WTC11 (cell line): ENCODE measurements at regions not wholly inside any gene's neighbourhood (a gene's known extent, or its start where the extent isn't known, plus 50 kb on each side); places are given as distances from the start of the nearest gene placed in this dataset.

Experiments
- ATAC-seq: fragments of 200-7000 bp; cut with Tn5 transposase; 2 replicates; pipeline ENCODE4 v1.10.0; 2021; ENCODE audit warnings: mild to moderate bottlenecking, moderate library complexity
- CTCF ChIA-PET: fragments of 300-600 bp; sonication (Branson Sonifier 250); formaldehyde crosslinking; loops from one replicate; lab custom pipeline; 2021; ENCODE audit warnings: antibody characterized with exemption; lab: Charles Lee
- POLR2A ChIA-PET: fragments of 350-600 bp; sonication (Branson Sonifier 250); formaldehyde crosslinking; loops from one replicate; lab custom pipeline; 2021; ENCODE audit warnings: antibody characterized with exemption; lab: Charles Lee
- DNase-seq: peaks from one replicate; pipeline ENCODE4 v3.0.0; 2021; ENCODE audit warnings: low spot score
- H3K27ac Mint-ChIP-seq: 2 replicates; pipeline ENCODE4 v1.8.0; 2021; ENCODE audit warnings: mixed read lengths
- H3K27me3 Mint-ChIP-seq: 2 replicates; pipeline ENCODE4 v1.8.0; 2021; ENCODE audit warnings: low read depth, mild to moderate bottlenecking, moderate library complexity, mixed read lengths
- H3K36me3 Mint-ChIP-seq: 2 replicates; pipeline ENCODE4 v1.8.0; 2021; ENCODE audit warnings: mixed read lengths
- H3K4me1 Mint-ChIP-seq: 2 replicates; pipeline ENCODE4 v1.8.0; 2022; ENCODE audit warnings: mixed read lengths
- H3K4me3 Mint-ChIP-seq: 2 replicates; pipeline ENCODE4 v1.8.0; 2021; ENCODE audit warnings: mild to moderate bottlenecking, moderate library complexity, mixed read lengths
- H3K9me3 Mint-ChIP-seq: 2 replicates; pipeline ENCODE4 v1.8.0; 2021; ENCODE audit warnings: mixed read lengths
- E2F4 ChIP-seq: sonication (generic); formaldehyde crosslinking; IDR thresholded peaks from 2 replicates; pipeline ENCODE4 v1.8.1; 2022; ENCODE audit warnings: low read depth, mild to moderate bottlenecking, moderate library complexity, missing genetic modification reagents, borderline replicate concordance
- ESRRA ChIP-seq: sonication (generic); formaldehyde crosslinking; IDR thresholded peaks from 2 replicates; pipeline ENCODE4 v1.8.1; 2022; ENCODE audit warnings: mild to moderate bottlenecking, missing genetic modification reagents, borderline replicate concordance
- FOXJ3 ChIP-seq: sonication (generic); formaldehyde crosslinking; IDR thresholded peaks from 2 replicates; pipeline ENCODE4 v1.9.0; 2021; ENCODE audit warnings: missing genetic modification reagents, mild to moderate bottlenecking, borderline replicate concordance
- FOXK1 ChIP-seq: sonication (generic); formaldehyde crosslinking; IDR thresholded peaks from 2 replicates; pipeline ENCODE4 v1.8.0; 2022; ENCODE audit warnings: mild to moderate bottlenecking, moderate library complexity, missing genetic modification reagents
- GRHL2 ChIP-seq: fragments of 250-450 bp; sonication (Bioruptor Pico); IDR thresholded peaks from 2 replicates; pipeline ENCODE4 v1.8.0; 2022; ENCODE audit warnings: mild to moderate bottlenecking, moderate library complexity; ENCODE audit not compliant: insufficient replicate concordance, severe bottlenecking
- JUN ChIP-seq: sonication (generic); formaldehyde crosslinking; IDR thresholded peaks from 2 replicates; pipeline ENCODE4 v1.8.0; 2023; ENCODE audit warnings: mild to moderate bottlenecking, missing genetic modification reagents
- KAT7 ChIP-seq: sonication (generic); formaldehyde crosslinking; IDR thresholded peaks from 2 replicates; pipeline ENCODE4 v1.8.1; 2023; ENCODE audit warnings: missing genetic modification reagents, mild to moderate bottlenecking, borderline replicate concordance
- NFE2L1 ChIP-seq: sonication (generic); formaldehyde crosslinking; IDR thresholded peaks from 2 replicates; pipeline ENCODE4 v1.8.1; 2023; ENCODE audit warnings: missing genetic modification reagents
- NFYB ChIP-seq: sonication (generic); formaldehyde crosslinking; conservative IDR thresholded peaks from 2 replicates; pipeline ENCODE4 v1.8.0; 2022; ENCODE audit warnings: low read depth, missing genetic modification reagents
- PRDM15 ChIP-seq: sonication (generic); formaldehyde crosslinking; IDR thresholded peaks from 2 replicates; pipeline ENCODE4 v1.8.0; 2022; ENCODE audit warnings: missing genetic modification reagents
- SMAD3 ChIP-seq: sonication (generic); formaldehyde crosslinking; IDR thresholded peaks from 2 replicates; pipeline ENCODE4 v1.8.0; 2022; ENCODE audit warnings: missing genetic modification reagents, mild to moderate bottlenecking, borderline replicate concordance
- SMAD4 ChIP-seq: sonication (generic); formaldehyde crosslinking; IDR thresholded peaks from 2 replicates; pipeline ENCODE4 v1.8.0; 2022; ENCODE audit warnings: mild to moderate bottlenecking, missing genetic modification reagents
- TEAD1 ChIP-seq: sonication (generic); formaldehyde crosslinking; IDR thresholded peaks from 2 replicates; pipeline ENCODE4 v1.8.0; 2022; ENCODE audit warnings: mild to moderate bottlenecking, missing genetic modification reagents
- ZNF138 ChIP-seq: sonication (generic); formaldehyde crosslinking; conservative IDR thresholded peaks from 2 replicates; pipeline ENCODE4 v1.8.1; 2022; ENCODE audit warnings: mild to moderate bottlenecking, moderate library complexity, missing genetic modification reagents
- ZNF317 ChIP-seq: sonication (generic); formaldehyde crosslinking; IDR thresholded peaks from 2 replicates; pipeline ENCODE4 v1.8.1; 2023; ENCODE audit warnings: low read depth, mild to moderate bottlenecking, moderate library complexity, missing genetic modification reagents, borderline replicate concordance
- ZNF423 ChIP-seq: fragments of 250-450 bp; sonication (Bioruptor Pico); IDR thresholded peaks from 2 replicates; pipeline ENCODE4 v2.1.2; 2022; ENCODE audit warnings: mild to moderate bottlenecking, moderate library complexity
- ZNF512 ChIP-seq: sonication (generic); formaldehyde crosslinking; IDR thresholded peaks from 2 replicates; pipeline ENCODE4 v1.8.1; 2022; ENCODE audit warnings: missing genetic modification reagents, borderline replicate concordance
- ZSCAN18 ChIP-seq: fragments of 250-450 bp; sonication (Bioruptor Pico); IDR thresholded peaks from 2 replicates; pipeline ENCODE4 v2.1.2; 2022; ENCODE audit warnings: mild to moderate bottlenecking, moderate library complexity

GRCh38 chr18:39057423-39058064 lies 1491.9 kb upstream of the CELF4 start (continued):
- no peak for TF ChIP-seq ZNF512 (CRISPR knock-in tag)

- ATAC-seq, result no peak
- no peaks in the 10 kb centered on the region for H3K9me3 Mint-ChIP-seq
- ChIA-PET CTCF (no interaction called here), POLR2A (no interaction called here)
- H3K27me3 Mint-ChIP-seq, result no peaks in the 10 kb centered on the region
- no peak overlapping the region for H3K4me3 Mint-ChIP-seq
- H3K36me3 Mint-ChIP-seq, result no peaks in the 10 kb centered on the region
- TF ChIP-seq NFYB (CRISPR knock-in tag) (no peak), KAT7 (no peak), ZNF423 (no peak), FOXJ3 (CRISPR knock-in tag) (no peak), ZNF138 (CRISPR knock-in tag) (no peak), JUN (CRISPR knock-in tag) (no peak), ESRRA (CRISPR knock-in tag) (no peak), SMAD4 (no peak), FOXK1 (CRISPR knock-in tag) (no peak), ZNF317 (CRISPR knock-in tag) (no peak), ZSCAN18 (no peak), GRHL2 (CRISPR knock-in tag) (no peak), NFE2L1 (no peak), E2F4 (CRISPR knock-in tag) (no peak), SMAD3 (no peak), TEAD1 (CRISPR knock-in tag) (no peak), PRDM15 (CRISPR knock-in tag) (no peak)
- H3K4me1 Mint-ChIP-seq, result peaks cover 8% of the 10 kb centered on the region
- H3K27ac Mint-ChIP-seq, result no peak overlapping the region
- DNase-seq, result no peak
These were observed 1488.0 kb upstream of the CELF4 start for GRCh38 chr18:39053571-39053970.
